Body of pancreas (tissue), 4 donors: ENCODE measurements at regions not wholly inside any gene's neighbourhood (a gene's known extent, or its start where the extent isn't known, plus 50 kb on each side); places are given as distances from the start of the nearest gene placed in this dataset.

Experiments used
- ATAC-seq: fragments of 150-250 bp; one replicate; pipeline ENCODE4 v1.9.1; 2016
- DNase-seq, 4 donors: peaks; one replicate each; pipeline ENCODE4 v3.0.0-alpha.2; 2019
- H3K27ac ChIP-seq, 4 donors: fragments of 200-600 bp; sonication (generic); 1 replicate in 3 of 4; 2 replicates in 1 of 4; pipeline versions ENCODE4 v1.5.1 to v1.6.1; 2016 to 2019; ENCODE audit warnings: mild to moderate bottlenecking in 1 of 4, mixed read lengths in 1 of 4, moderate library complexity in 1 of 4
- H3K27me3 ChIP-seq, 2 donors: fragments of 200-600 bp; sonication (generic); one replicate each; pipeline ENCODE4 v1.6.0; 2016; ENCODE audit warnings: mild to moderate bottlenecking in 1 of 2
- H3K36me3 ChIP-seq, 2 donors: fragments of 200-600 bp; sonication (generic); replicated peaks in 1 of 2; 2 replicates each; pipeline ENCODE4 v1.5.1; 2016; ENCODE audit warnings: low read depth in 2 of 2; ENCODE audit not compliant: insufficient read depth in 1 of 2
- H3K4me1 ChIP-seq: fragments of 200-600 bp; sonication (generic); one replicate; pipeline ENCODE4 v1.6.0; 2016
- H3K4me3 ChIP-seq, 2 donors: fragments of 200-600 bp; sonication (generic); 1 replicate in 1 of 2; 2 replicates in 1 of 2; pipeline ENCODE4 v1.5.1; 2016 to 2019
- H3K9me3 ChIP-seq, 3 donors: fragments of 200-600 bp; sonication (generic); 1 replicate in 2 of 3; 2 replicates in 1 of 3; pipeline ENCODE4 v1.5.1; 2016
- POLR2A ChIP-seq, 3 donors: fragments of 450-650 bp; IDR thresholded peaks; one replicate each; pipeline ENCODE4 v1.6.1; 2016; ENCODE audit warnings: antibody characterized with exemption in 3 of 3, mild to moderate bottlenecking in 2 of 3
- WGBS, 2 donors: methylation state at CpG; one replicate each; pipeline ENCODE4 v1.1.5; 2017; 5-methylcytosine and 5-hydroxymethylcytosine counted together
- intact Hi-C: fragments of 100-400 bp; cut with DNase I; formaldehyde crosslinking; loops from one replicate; pipeline ENCODE4 v1.15.1; 2023
- TF ChIP-seq, protein P1 (sequence below), 7 experiments: fragments of 450-650 bp in 4 of 7; fragments of 200-600 bp in 3 of 7; sonication (generic) in 3 of 7; IDR thresholded peaks; one replicate each; pipeline ENCODE4 v1.5.1; 2016 to 2019; ENCODE audit warnings: antibody characterized with exemption in 7 of 7

DNA sequence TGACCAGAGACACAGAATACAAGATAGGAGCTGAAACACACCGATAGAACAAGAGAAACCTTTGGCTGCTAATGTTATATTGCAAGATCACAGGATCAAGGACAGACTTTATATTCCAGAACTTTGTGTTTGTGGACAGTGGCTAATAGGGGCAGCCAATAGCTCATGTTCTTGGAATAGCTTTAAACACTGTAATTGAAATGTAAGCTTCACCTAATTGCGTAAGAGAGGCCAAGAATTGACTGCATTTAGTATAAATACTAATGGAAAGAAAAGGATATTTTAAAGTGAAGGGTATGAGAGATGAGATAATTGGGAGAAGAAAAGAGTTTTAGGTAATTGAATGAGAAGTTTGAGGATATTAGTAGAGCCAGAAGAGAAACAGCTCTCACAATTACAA, 758.8 kb downstream of the CDH11 start:
- no peak overlapping the region for H3K4me3 ChIP-seq
- intact Hi-C loops = no loop called here
- no peaks in the 10 kb centered on the region for H3K4me1 ChIP-seq
- no peaks in the 10 kb centered on the region for H3K9me3 ChIP-seq
- H3K27me3 ChIP-seq = no peaks in the 10 kb centered on the region
- H3K36me3 ChIP-seq = no peaks in the 10 kb centered on the region
- no peak for TF ChIP-seq POLR2A (IDR thresholded peaks at IDR 0.05)
- TF ChIP-seq, protein P1, sequence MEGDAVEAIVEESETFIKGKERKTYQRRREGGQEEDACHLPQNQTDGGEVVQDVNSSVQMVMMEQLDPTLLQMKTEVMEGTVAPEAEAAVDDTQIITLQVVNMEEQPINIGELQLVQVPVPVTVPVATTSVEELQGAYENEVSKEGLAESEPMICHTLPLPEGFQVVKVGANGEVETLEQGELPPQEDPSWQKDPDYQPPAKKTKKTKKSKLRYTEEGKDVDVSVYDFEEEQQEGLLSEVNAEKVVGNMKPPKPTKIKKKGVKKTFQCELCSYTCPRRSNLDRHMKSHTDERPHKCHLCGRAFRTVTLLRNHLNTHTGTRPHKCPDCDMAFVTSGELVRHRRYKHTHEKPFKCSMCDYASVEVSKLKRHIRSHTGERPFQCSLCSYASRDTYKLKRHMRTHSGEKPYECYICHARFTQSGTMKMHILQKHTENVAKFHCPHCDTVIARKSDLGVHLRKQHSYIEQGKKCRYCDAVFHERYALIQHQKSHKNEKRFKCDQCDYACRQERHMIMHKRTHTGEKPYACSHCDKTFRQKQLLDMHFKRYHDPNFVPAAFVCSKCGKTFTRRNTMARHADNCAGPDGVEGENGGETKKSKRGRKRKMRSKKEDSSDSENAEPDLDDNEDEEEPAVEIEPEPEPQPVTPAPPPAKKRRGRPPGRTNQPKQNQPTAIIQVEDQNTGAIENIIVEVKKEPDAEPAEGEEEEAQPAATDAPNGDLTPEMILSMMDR (IDR thresholded peaks at IDR 0.05) = no peak
- ATAC-seq (no peak), DNase-seq (no peak)
- no peak overlapping the region for H3K27ac ChIP-seq
- WGBS, 2 donors = 65 to 75% methylated on average over 2 of the region's 2 CpGs

GRCh38 chr16:64362193-64362592, 759.7 kb downstream of the CDH11 start:
- no peak for ATAC-seq
- no peak for TF ChIP-seq POLR2A (IDR thresholded peaks at IDR 0.05)
- TF ChIP-seq, protein P1 (IDR thresholded peaks at IDR 0.05) = no peak
- no peak overlapping the region for H3K4me3 ChIP-seq
- H3K27ac ChIP-seq = no peak overlapping the region
- H3K9me3 ChIP-seq = no peaks in the 10 kb centered on the region
- H3K4me1 ChIP-seq = no peaks in the 10 kb centered on the region
- 64 to 69% methylated on average over 2 of the region's 2 CpGs for WGBS, 2 donors
- DNase-seq = no peak
- intact Hi-C loops = no loop called here
- H3K27me3 ChIP-seq = no peaks in the 10 kb centered on the region
- no peaks in the 10 kb centered on the region for H3K36me3 ChIP-seq

GRCh38 chr16:64361753-64362152, 760.1 kb downstream of the CDH11 start:
- 50 to 55% methylated on average over 2 of the region's 2 CpGs for WGBS, 2 donors
- no peak for ATAC-seq

GRCh38 chr16:64358291-64358690, 763.6 kb downstream of the CDH11 start:
- DNase-seq = no peak
- no peaks in the 10 kb centered on the region for H3K36me3 ChIP-seq
- H3K4me3 ChIP-seq = no peak overlapping the region
- no peaks in the 10 kb centered on the region for H3K27me3 ChIP-seq
- H3K9me3 ChIP-seq = no peaks in the 10 kb centered on the region
- TF ChIP-seq, protein P1 (IDR thresholded peaks at IDR 0.05) = no peak
- no peak for TF ChIP-seq POLR2A (IDR thresholded peaks at IDR 0.05)
- ATAC-seq = no peak
- no peaks in the 10 kb centered on the region for H3K4me1 ChIP-seq
- no peak overlapping the region for H3K27ac ChIP-seq
- 58 to 61% methylated on average over 1 of the region's 1 CpG for WGBS, 2 donors
- intact Hi-C loops = no loop called here

More at GRCh38 chr16:64361753-64362152, 760.1 kb downstream of the CDH11 start:
- no peak for TF ChIP-seq POLR2A (IDR thresholded peaks at IDR 0.05)
- TF ChIP-seq, protein P1 (IDR thresholded peaks at IDR 0.05) = no peak
- intact Hi-C loops = no loop called here
- H3K27me3 ChIP-seq = no peaks in the 10 kb centered on the region
- no peak overlapping the region for H3K27ac ChIP-seq
- H3K36me3 ChIP-seq = no peaks in the 10 kb centered on the region
- no peaks in the 10 kb centered on the region for H3K9me3 ChIP-seq
- H3K4me3 ChIP-seq = no peak overlapping the region
- DNase-seq = no peak
- no peaks in the 10 kb centered on the region for H3K4me1 ChIP-seq

GRCh38 chr16:64356267-64356666, 765.6 kb downstream of the CDH11 start:
- intact Hi-C loops = no loop called here
- H3K4me1 ChIP-seq = no peaks in the 10 kb centered on the region
- DNase-seq = no peak
- TF ChIP-seq, protein P1 (IDR thresholded peaks at IDR 0.05) = no peak
- no peak for TF ChIP-seq POLR2A (IDR thresholded peaks at IDR 0.05)
- no peaks in the 10 kb centered on the region for H3K36me3 ChIP-seq
- 76 to 96% methylated on average over 1 of the region's 1 CpG for WGBS, 2 donors
- H3K27ac ChIP-seq = no peak overlapping the region
- no peaks in the 10 kb centered on the region for H3K27me3 ChIP-seq
- ATAC-seq = no peak
- no peak overlapping the region for H3K4me3 ChIP-seq
- no peaks in the 10 kb centered on the region for H3K9me3 ChIP-seq
